Peyer's patch (tissue), 4 donors: ENCODE measurements at regions not wholly inside any gene's neighbourhood (a gene's known extent, or its start where the extent isn't known, plus 50 kb on each side); places are given as distances from the start of the nearest gene placed in this dataset.

Experiments
- DNase-seq, 3 donors: peaks; one replicate each; pipeline ENCODE4 v3.0.0-alpha.2; 2017 to 2019
- H3K27ac ChIP-seq, 4 donors: fragments of 200-600 bp; sonication (generic); one replicate each; pipeline ENCODE4 v1.5.1; 2016 to 2019
- H3K27me3 ChIP-seq, 2 donors: fragments of 200-600 bp; sonication (generic); one replicate each; pipeline ENCODE4 v1.5.1; 2019
- H3K36me3 ChIP-seq, 3 donors: fragments of 200-600 bp; sonication (generic); one replicate each; pipeline ENCODE4 v1.5.1; 2016 to 2019
- H3K4me1 ChIP-seq, 4 donors: fragments of 200-600 bp; sonication (generic); one replicate each; pipeline ENCODE4 v1.5.1; 2016 to 2019
- H3K4me3 ChIP-seq, 4 donors: fragments of 200-600 bp; sonication (generic); 1 replicate in 3 of 4; 2 replicates in 1 of 4; pipeline ENCODE4 v1.5.1; 2016 to 2019; ENCODE audit warnings: mild to moderate bottlenecking in 1 of 4
- H3K9me3 ChIP-seq, 4 donors: fragments of 200-600 bp; sonication (generic); one replicate each; pipeline ENCODE4 v1.5.1; 2016 to 2019; ENCODE audit warnings: mild to moderate bottlenecking in 1 of 4
- POLR2A ChIP-seq, 2 donors: fragments of 450-650 bp; IDR thresholded peaks; one replicate each; pipeline ENCODE4 v1.5.1; 2017; ENCODE audit warnings: antibody characterized with exemption in 2 of 2, mild to moderate bottlenecking in 2 of 2, moderate library complexity in 2 of 2
- TF ChIP-seq, protein P1 (sequence below), 6 experiments: fragments of 450-650 bp in 4 of 6; fragments of 200-600 bp in 2 of 6; sonication (generic) in 1 of 6; IDR thresholded peaks; one replicate each; pipeline ENCODE4 v1.5.1; 2017 to 2019; ENCODE audit warnings: antibody characterized with exemption in 6 of 6, mild to moderate bottlenecking in 3 of 6, moderate library complexity in 1 of 6

DNA sequence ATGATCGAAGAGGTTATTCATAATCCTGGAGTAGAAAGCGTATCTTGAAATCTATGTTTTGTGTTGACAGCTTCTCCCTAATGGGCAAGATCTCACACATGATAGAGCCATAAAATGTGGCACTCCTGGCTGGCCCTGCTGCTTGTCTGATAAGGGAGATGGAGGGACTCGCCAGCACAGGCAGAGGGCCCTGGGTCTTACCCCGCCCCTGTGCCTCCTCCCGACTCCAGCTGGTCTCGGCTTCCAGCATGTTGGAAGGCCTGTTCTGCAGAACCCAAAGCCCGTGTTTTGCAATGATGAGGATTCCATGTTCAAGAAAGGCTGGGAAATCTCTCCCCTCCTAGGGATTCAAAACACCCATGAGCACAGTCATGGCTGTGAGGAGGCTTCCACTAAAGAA lies 106.7 kb upstream of the SDK2 start:
- Histone ChIP-seq H3K4me3 (no peak overlapping the region), H3K36me3 (no peaks in the 10 kb centered on the region), H3K4me1 (no peaks in the 10 kb centered on the region), H3K9me3 (no peaks in the 10 kb centered on the region), H3K27me3 (no peaks in the 10 kb centered on the region), H3K27ac (no peak overlapping the region)
- DNase-seq = peak in 2 of 3 donors; percentile 53 to 56
- TF ChIP-seq, protein P1, sequence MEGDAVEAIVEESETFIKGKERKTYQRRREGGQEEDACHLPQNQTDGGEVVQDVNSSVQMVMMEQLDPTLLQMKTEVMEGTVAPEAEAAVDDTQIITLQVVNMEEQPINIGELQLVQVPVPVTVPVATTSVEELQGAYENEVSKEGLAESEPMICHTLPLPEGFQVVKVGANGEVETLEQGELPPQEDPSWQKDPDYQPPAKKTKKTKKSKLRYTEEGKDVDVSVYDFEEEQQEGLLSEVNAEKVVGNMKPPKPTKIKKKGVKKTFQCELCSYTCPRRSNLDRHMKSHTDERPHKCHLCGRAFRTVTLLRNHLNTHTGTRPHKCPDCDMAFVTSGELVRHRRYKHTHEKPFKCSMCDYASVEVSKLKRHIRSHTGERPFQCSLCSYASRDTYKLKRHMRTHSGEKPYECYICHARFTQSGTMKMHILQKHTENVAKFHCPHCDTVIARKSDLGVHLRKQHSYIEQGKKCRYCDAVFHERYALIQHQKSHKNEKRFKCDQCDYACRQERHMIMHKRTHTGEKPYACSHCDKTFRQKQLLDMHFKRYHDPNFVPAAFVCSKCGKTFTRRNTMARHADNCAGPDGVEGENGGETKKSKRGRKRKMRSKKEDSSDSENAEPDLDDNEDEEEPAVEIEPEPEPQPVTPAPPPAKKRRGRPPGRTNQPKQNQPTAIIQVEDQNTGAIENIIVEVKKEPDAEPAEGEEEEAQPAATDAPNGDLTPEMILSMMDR (IDR thresholded peaks at IDR 0.05) = no peak
- TF ChIP-seq POLR2A (IDR thresholded peaks at IDR 0.05) = no peak

DNA sequence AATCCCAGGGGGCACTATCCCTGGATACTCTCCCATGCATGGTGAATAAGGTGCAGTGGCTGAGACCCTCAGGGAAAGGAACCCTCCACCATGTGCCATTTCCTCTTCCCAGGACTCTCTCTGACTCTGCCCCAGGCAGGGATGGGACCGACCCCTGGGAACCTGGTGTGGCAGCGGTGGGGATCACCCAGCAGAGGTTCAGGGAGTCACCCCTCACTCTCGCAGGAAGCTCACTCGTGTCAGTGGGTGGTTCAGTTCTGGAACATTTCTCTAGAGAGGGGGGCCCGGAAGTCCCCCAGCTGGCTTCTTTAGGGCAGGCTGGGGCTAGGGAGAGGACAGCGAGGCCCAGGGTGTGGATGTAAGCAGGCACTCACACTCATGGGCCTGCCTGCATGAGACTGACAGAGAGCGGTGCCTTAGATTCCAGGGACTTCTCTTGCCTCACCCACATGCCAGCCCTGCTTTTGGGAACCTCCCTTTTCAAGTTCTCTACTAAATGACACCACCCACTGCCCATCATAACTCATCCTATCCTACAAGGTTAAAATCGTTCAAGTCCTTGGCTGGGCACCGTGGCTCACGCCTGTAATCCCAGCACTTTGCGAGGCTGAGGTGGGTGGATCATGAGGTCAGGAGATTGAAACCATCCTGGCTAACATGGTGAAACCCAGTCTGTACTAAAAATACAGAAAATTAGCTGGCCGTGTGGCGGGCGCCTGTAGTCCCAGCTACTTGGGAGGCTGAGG lies 109.7 kb upstream of the SDK2 start:
- Histone ChIP-seq H3K4me1 (no peaks in the 10 kb centered on the region), H3K9me3 (no peaks in the 10 kb centered on the region), H3K27me3 (no peaks in the 10 kb centered on the region), H3K36me3 (no peaks in the 10 kb centered on the region), H3K4me3 (no peak overlapping the region), H3K27ac (no peak overlapping the region)
- TF ChIP-seq, protein P1 (IDR thresholded peaks at IDR 0.05) = no peak
- TF ChIP-seq POLR2A (IDR thresholded peaks at IDR 0.05) = no peak
- no peak for DNase-seq

DNA sequence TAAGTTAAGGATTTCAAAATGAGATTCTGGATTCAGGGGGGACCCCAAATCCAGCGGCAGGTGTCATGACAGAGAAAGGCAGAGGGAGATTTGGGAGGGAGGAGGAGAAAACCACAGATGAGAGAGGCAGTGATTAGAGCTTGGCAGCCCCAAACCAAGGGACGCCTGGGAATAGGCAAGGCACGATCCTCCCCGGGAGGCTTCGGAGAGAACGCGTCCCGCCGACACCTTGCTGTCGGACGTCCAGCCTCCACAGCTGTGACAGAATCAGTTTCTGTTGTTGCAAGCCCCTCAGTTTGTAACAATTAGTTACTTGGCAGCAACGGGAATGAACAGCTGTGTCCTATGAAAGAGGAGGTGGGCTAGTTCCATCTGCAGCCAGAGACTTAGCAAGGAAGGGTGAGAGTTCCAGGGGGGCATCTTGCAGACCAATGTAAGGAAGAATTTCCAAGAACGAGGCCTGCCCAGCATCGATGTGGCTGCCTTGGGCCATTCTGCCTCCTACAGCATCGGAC lies 110.7 kb upstream of the SDK2 start:
- TF ChIP-seq, protein P1 (IDR thresholded peaks at IDR 0.05) = no peak
- TF ChIP-seq POLR2A (IDR thresholded peaks at IDR 0.05) = no peak
- Histone ChIP-seq H3K9me3 (no peaks in the 10 kb centered on the region), H3K27me3 (no peaks in the 10 kb centered on the region), H3K36me3 (no peaks in the 10 kb centered on the region), H3K4me3 (no peak overlapping the region), H3K4me1 (no peaks in the 10 kb centered on the region), H3K27ac (no peak overlapping the region)
- no peak for DNase-seq

DNA sequence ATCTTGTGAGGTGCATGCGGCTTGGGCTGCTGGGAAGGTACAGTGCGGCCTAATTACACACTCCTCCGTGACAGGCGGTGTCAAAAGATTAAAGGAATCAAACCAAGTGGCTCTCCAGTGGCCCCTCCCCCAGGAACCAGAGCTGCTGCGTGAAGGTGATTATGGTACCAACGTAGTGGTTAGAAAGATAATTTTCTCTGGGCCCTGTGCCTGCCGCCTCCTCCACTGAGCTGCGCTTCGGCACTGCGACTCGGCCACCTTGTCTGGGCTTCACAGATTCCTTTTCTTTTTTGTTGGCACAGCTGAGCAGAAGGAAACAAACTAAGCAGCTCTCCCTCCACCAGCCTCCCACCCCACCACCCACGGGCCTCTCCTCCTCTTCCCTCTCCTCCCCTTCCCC lies 113.2 kb upstream of the SDK2 start:
- H3K27ac ChIP-seq = no peak overlapping the region
- H3K36me3 ChIP-seq = no peaks in the 10 kb centered on the region
- H3K9me3 ChIP-seq = no peaks in the 10 kb centered on the region
- TF ChIP-seq POLR2A (IDR thresholded peaks at IDR 0.05) = no peak
- TF ChIP-seq, protein P1 (IDR thresholded peaks at IDR 0.05) = no peak
- H3K4me3 ChIP-seq = no peak overlapping the region
- H3K4me1 ChIP-seq = no peaks in the 10 kb centered on the region
- no peaks in the 10 kb centered on the region for H3K27me3 ChIP-seq
- no peak for DNase-seq

DNA sequence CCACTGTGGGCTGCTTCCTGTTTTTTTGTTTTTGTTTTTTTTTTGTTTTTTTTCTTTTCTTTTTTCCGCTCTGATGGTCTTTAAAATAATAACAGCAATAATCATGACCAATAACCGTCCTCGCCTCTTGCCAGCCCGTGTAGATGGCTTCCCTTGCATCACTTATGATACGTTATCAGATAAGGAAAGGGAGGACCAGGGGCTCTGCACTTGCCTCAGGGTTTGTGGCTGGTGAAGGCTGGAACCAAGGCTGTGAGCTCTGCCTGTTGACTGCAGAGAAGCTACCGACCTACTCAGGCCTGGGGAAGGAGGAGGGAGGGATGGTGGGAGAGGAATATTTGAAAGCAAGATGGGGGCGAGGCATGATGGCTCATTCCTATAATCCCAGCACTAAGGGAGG lies 114.0 kb upstream of the SDK2 start:
- TF ChIP-seq, protein P1 (IDR thresholded peaks at IDR 0.05) = no peak
- TF ChIP-seq POLR2A (IDR thresholded peaks at IDR 0.05) = no peak
- Histone ChIP-seq H3K4me1 (no peaks in the 10 kb centered on the region), H3K36me3 (no peaks in the 10 kb centered on the region), H3K4me3 (no peak overlapping the region), H3K27me3 (no peaks in the 10 kb centered on the region), H3K9me3 (no peaks in the 10 kb centered on the region), H3K27ac (no peak overlapping the region)
- no peak for DNase-seq
